ENCODE measurements at regions not wholly inside any gene's neighbourhood (a gene's known extent, or its start where the extent isn't known, plus 50 kb on each side); places are given as distances from the start of the nearest gene placed in this dataset.

DNA sequence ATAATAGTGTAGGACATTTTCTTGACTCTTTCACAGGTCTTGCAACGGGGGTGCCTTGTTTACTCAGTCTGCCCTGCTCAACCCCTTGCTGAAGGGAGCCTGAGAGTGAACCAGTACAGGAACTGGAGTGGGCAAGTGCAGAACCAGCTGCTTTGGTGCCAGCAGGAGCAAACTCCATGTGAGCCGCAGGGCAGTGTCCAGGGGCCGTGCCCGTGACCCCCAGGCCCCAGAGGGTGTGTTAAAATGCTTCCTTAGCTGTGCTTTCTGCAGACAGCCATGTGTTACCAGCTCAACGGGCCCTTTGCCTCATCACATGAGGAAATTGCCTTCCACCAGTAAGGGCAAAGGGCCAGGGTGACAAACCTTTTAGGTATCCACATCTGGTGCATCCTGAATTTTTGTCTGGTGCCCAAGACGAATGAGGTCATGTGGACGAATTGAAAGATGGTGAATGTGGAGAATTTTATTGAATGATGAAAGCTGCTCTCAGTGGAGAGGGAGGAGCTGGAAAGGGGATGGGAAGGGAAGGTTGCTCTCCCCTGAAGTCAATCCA is 53.6 kb upstream of the OR5D13 start:
- DNase-seq, result peak in 1 of 10 donors; percentile 49

More for the DNA sequence above, 53.6 kb upstream of the OR5D13 start:
- intact Hi-C loops (cut with DNase I), result no loop called here
